SK-N-SH (cell line): ENCODE measurements at regions not wholly inside any gene's neighbourhood (a gene's known extent, or its start where the extent isn't known, plus 50 kb on each side); places are given as distances from the start of the nearest gene placed in this dataset.

Source experiments
- CTCF ChIA-PET: fragments of 300-600, 350-600 bp; formaldehyde crosslinking; extraction: SDS; loops from one replicate; lab custom pipeline; 2021; lab: Yijun Ruan, JAX
- POLR2A ChIA-PET: fragments of 350-600 bp; sonication (Branson Sonifier 250); formaldehyde crosslinking; extraction: SDS; loops from one replicate; lab custom pipeline; 2020; ENCODE audit warnings: antibody characterized with exemption, inconsistent platforms; lab: Yijun Ruan, JAX
- DNase-seq: peaks from one replicate; pipeline ENCODE4 v3.0.0; 2012
- H2AFZ ChIP-seq: fragments of 200-600 bp; sonication (generic); 2 replicates; pipeline ENCODE4 v1.8.1; 2016; ENCODE audit warnings: antibody characterized with exemption, mild to moderate bottlenecking, low read depth
- H3F3A ChIP-seq: fragments of 200-600 bp; sonication (generic); replicated peaks from 2 replicates; pipeline ENCODE3; 2016; ENCODE audit warnings: antibody characterized with exemption, mild to moderate bottlenecking; ENCODE audit not compliant: insufficient read depth
- H3K27ac ChIP-seq, 2 experiments: fragments of 200-500 bp in 1 of 2; fragments of 200-600 bp in 1 of 2; sonication (Bioruptor generic) in 1 of 2; sonication (generic), shearing (Covaris generic) in 1 of 2; 2 replicates each; pipeline versions ENCODE4 v1.5.1 to v1.6.1; 2014 to 2016; ENCODE audit warnings: low read depth in 2 of 2, inconsistent platforms in 1 of 2, low read length in 1 of 2, mild to moderate bottlenecking in 1 of 2, mixed read lengths in 1 of 2
- H3K27me3 ChIP-seq: fragments of 200-600 bp; sonication (generic), shearing (Covaris generic); 2 replicates; pipeline ENCODE4 v1.6.1; 2016; ENCODE audit warnings: mixed run types; ENCODE audit not compliant: insufficient read depth
- H3K36me3 ChIP-seq, 2 experiments: fragments of 200-500 bp in 1 of 2; fragments of 200-600 bp in 1 of 2; sonication (Bioruptor generic) in 1 of 2; sonication (generic) in 1 of 2; replicated peaks in 1 of 2; 2 replicates each; pipeline versions ENCODE3 to v1.5.1; 2014 to 2016; ENCODE audit warnings: low read length in 1 of 2, mild to moderate bottlenecking in 1 of 2; ENCODE audit not compliant: insufficient read depth in 2 of 2, control insufficient read depth in 1 of 2
- H3K4me1 ChIP-seq, 2 experiments: fragments of 200-500 bp in 1 of 2; fragments of 200-600 bp in 1 of 2; sonication (Bioruptor generic) in 1 of 2; sonication (generic), shearing (Covaris generic) in 1 of 2; 2 replicates each; pipeline versions ENCODE4 v1.5.1 to v1.6.1; 2014 to 2016; ENCODE audit warnings: low read depth in 1 of 2, low read length in 1 of 2, mixed run types in 1 of 2; ENCODE audit not compliant: insufficient read depth in 2 of 2, control insufficient read depth in 1 of 2
- H3K4me2 ChIP-seq: fragments of 200-600 bp; sonication (generic), shearing (Covaris generic); 2 replicates; pipeline ENCODE4 v1.6.1; 2017; ENCODE audit warnings: mixed run types
- H3K4me3 ChIP-seq, 2 experiments: fragments of 200-500 bp in 1 of 2; fragments of 200-600 bp in 1 of 2; sonication (Bioruptor generic) in 1 of 2; sonication (generic), shearing (Covaris generic) in 1 of 2; 2 replicates each; pipeline versions ENCODE4 v1.5.1 to v1.8.1; 2014 to 2016; ENCODE audit warnings: low read depth in 2 of 2, inconsistent platforms in 1 of 2, low read length in 1 of 2, mild to moderate bottlenecking in 1 of 2, mixed read lengths in 1 of 2, moderate library complexity in 1 of 2
- H3K79me2 ChIP-seq: fragments of 200-600 bp; sonication (generic); 2 replicates; pipeline ENCODE4 v1.8.1; 2017; ENCODE audit warnings: mild to moderate bottlenecking; ENCODE audit not compliant: insufficient read depth
- H3K9ac ChIP-seq: fragments of 200-600 bp; sonication (generic); 2 replicates; pipeline ENCODE4 v1.6.1; 2017; ENCODE audit warnings: mixed run types
- H3K9me2 ChIP-seq: fragments of 200-600 bp; sonication (generic); 2 replicates; pipeline ENCODE4 v1.6.1; 2017; ENCODE audit warnings: mixed run types
- H3K9me3 ChIP-seq: fragments of 200-600 bp; sonication (generic); 2 replicates; pipeline ENCODE4 v1.6.1; 2017; ENCODE audit warnings: mixed run types, mild to moderate bottlenecking, moderate library complexity
- H4K20me1 ChIP-seq: fragments of 200-600 bp; sonication (generic); 2 replicates; pipeline ENCODE4 v1.6.1; 2017; ENCODE audit warnings: mild to moderate bottlenecking, mixed run types; ENCODE audit not compliant: insufficient read depth
- CHD2 ChIP-seq: fragments of 150-350 bp; IDR thresholded peaks from 2 replicates; pipeline ENCODE4 v1.6.1; 2018; ENCODE audit warnings: low read length; ENCODE audit not compliant: partially characterized antibody
- EP300 ChIP-seq, 2 experiments: IDR thresholded peaks; 2 replicates each; pipeline versions ENCODE4 v1.4.0 to v1.6.1; 2012; ENCODE audit warnings: borderline replicate concordance in 1 of 2, low read depth in 1 of 2, low read length in 1 of 2
- EZH2phosphoT487 ChIP-seq: fragments of 200-600 bp; sonication (generic); IDR thresholded peaks from 2 replicates; pipeline ENCODE4 v1.6.1; 2017; ENCODE audit warnings: low read depth, mixed run types, mild to moderate bottlenecking, antibody characterized with exemption, moderate library complexity, borderline replicate concordance
- FOXJ3 ChIP-seq: sonication (generic); formaldehyde crosslinking; IDR thresholded peaks from 2 replicates; pipeline ENCODE4 v1.5.1; 2020; ENCODE audit warnings: mild to moderate bottlenecking, missing genetic modification reagents
- GABPA ChIP-seq: IDR thresholded peaks from 2 replicates; pipeline ENCODE4 v1.4.0; 2012; ENCODE audit warnings: low read depth, mild to moderate bottlenecking
- NFIC ChIP-seq: IDR thresholded peaks from 2 replicates; pipeline ENCODE4 v1.4.0; 2012; ENCODE audit warnings: borderline replicate concordance
- POLR2AphosphoS5 ChIP-seq: IDR thresholded peaks from 2 replicates; pipeline ENCODE4 v1.6.1; 2012; ENCODE audit warnings: low read depth, low read length
- RAD21 ChIP-seq: IDR thresholded peaks from 2 replicates; pipeline ENCODE4 v1.6.1; 2012; ENCODE audit warnings: mild to moderate bottlenecking, low read length
- RFX5 ChIP-seq: IDR thresholded peaks from 2 replicates; pipeline ENCODE4 v1.6.1; 2012; ENCODE audit warnings: mild to moderate bottlenecking, improper control_type of control experiment, low read length
- RXRA ChIP-seq: IDR thresholded peaks from 2 replicates; pipeline ENCODE4 v1.4.0; 2012; ENCODE audit warnings: low read depth, mild to moderate bottlenecking, borderline replicate concordance
- SIN3A ChIP-seq: IDR thresholded peaks from 2 replicates; pipeline ENCODE4 v1.6.1; 2012; ENCODE audit warnings: low read depth, mild to moderate bottlenecking, low read length, moderate library complexity, borderline replicate concordance
- SMC3 ChIP-seq: IDR thresholded peaks from 2 replicates; pipeline ENCODE4 v1.6.1; 2012; ENCODE audit warnings: low read depth, low read length, improper control_type of control experiment
- TEAD4 ChIP-seq: IDR thresholded peaks from 2 replicates; pipeline ENCODE4 v1.4.0; 2012; ENCODE audit warnings: mild to moderate bottlenecking, borderline replicate concordance; ENCODE audit not compliant: insufficient read depth
- YY1 ChIP-seq: IDR thresholded peaks from 2 replicates; pipeline ENCODE4 v1.4.0; 2012; ENCODE audit warnings: low read depth, mild to moderate bottlenecking
- WGBS: methylation state at CpG from one replicate; pipeline ENCODE4 v1.1.6; 2017; ENCODE audit warnings: low lambda C conversion rate; 5-methylcytosine and 5-hydroxymethylcytosine counted together
- TF ChIP-seq, protein P1 (sequence below): fragments of 200-600 bp; sonication (generic); IDR thresholded peaks from 2 replicates; pipeline ENCODE4 v1.6.1; 2017; ENCODE audit warnings: antibody characterized with exemption, mild to moderate bottlenecking, moderate library complexity
- TF ChIP-seq, protein P2 (sequence below): fragments of 150-350 bp; IDR thresholded peaks from 2 replicates; pipeline ENCODE4 v1.6.1; 2017; ENCODE audit warnings: antibody characterized with exemption, low read length, low read depth, borderline replicate concordance
- TF ChIP-seq, protein P3 (sequence below): fragments of 150-350 bp; IDR thresholded peaks from 2 replicates; pipeline ENCODE4 v1.6.1; 2016; ENCODE audit warnings: mild to moderate bottlenecking, low read depth, low read length

DNA sequence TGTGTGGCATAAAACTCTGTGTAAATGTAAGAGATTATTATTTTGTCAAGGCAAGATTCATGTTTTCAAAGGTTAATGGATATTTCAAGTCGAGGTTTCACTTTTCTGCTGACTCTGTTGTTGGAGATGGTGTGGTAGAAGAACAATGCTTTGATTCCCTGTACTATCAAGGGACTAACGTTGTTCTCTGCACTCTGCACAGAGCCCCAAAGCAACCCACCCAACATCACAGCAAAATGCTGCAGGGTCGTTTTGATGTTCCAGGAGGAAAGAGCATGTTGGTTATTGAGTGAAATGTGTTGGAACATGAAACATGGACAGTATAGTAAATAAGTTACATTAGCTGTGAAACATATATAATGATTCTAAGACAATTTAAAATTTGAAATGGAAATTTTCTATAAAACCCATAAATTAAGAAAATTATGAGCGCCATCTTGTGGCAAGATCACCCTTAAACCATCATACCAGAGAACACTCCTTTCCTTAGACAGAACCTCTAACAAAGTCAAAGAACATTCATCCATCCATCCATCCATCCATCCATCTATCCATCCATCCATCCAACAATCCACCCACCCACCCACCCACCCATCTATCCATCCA, 164.4 kb upstream of the ZBED5 start:
- H4K20me1 ChIP-seq = no peaks in the 10 kb centered on the region
- CTCF ChIA-PET = interaction anchor here (0.9 to 8.1 kb wide), 19 partner anchors 10 to 765 kb away, joined by 3 to 120 read pairs (median 5); no protein-coding TSS in a partner anchor
- 22% methylated on average over 4 of the region's 4 CpGs for WGBS
- H2AFZ ChIP-seq = no peak overlapping the region
- no peaks in the 10 kb centered on the region for H3K9me2 ChIP-seq
- no peak overlapping the region for H3K4me3 ChIP-seq
- peak; percentile 32 for DNase-seq
- H3K27me3 ChIP-seq = no peaks in the 10 kb centered on the region
- TF ChIP-seq RXRA (no peak), GABPA (no peak), SMC3 (peak; percentile 51), RAD21 (peak; percentile 67), TEAD4 (no peak), EZH2phosphoT487 (no peak), RFX5 (no peak)
- TF ChIP-seq, protein P1, sequence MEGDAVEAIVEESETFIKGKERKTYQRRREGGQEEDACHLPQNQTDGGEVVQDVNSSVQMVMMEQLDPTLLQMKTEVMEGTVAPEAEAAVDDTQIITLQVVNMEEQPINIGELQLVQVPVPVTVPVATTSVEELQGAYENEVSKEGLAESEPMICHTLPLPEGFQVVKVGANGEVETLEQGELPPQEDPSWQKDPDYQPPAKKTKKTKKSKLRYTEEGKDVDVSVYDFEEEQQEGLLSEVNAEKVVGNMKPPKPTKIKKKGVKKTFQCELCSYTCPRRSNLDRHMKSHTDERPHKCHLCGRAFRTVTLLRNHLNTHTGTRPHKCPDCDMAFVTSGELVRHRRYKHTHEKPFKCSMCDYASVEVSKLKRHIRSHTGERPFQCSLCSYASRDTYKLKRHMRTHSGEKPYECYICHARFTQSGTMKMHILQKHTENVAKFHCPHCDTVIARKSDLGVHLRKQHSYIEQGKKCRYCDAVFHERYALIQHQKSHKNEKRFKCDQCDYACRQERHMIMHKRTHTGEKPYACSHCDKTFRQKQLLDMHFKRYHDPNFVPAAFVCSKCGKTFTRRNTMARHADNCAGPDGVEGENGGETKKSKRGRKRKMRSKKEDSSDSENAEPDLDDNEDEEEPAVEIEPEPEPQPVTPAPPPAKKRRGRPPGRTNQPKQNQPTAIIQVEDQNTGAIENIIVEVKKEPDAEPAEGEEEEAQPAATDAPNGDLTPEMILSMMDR = peak; percentile 66
- TF ChIP-seq, all 33 proteins: peak for 3
- no peak overlapping the region for H3K4me2 ChIP-seq
- H3K9ac ChIP-seq = no peak overlapping the region
- POLR2A ChIA-PET = interaction anchor here (1.3 kb wide), 1 partner anchor 91 kb away, joined by 5 read pairs; no protein-coding TSS in a partner anchor
- H3K27ac ChIP-seq = no peak overlapping the region
- no peaks in the 10 kb centered on the region for H3K36me3 ChIP-seq
- peaks cover 0 to 6% of the 10 kb centered on the region in 2 experiments; a peak in 1 of 4 replicates for H3K4me1 ChIP-seq
- H3K79me2 ChIP-seq = no peaks in the 10 kb centered on the region
- H3K9me3 ChIP-seq = no peaks in the 10 kb centered on the region
- H3F3A ChIP-seq = no peaks in the 10 kb centered on the region

DNA sequence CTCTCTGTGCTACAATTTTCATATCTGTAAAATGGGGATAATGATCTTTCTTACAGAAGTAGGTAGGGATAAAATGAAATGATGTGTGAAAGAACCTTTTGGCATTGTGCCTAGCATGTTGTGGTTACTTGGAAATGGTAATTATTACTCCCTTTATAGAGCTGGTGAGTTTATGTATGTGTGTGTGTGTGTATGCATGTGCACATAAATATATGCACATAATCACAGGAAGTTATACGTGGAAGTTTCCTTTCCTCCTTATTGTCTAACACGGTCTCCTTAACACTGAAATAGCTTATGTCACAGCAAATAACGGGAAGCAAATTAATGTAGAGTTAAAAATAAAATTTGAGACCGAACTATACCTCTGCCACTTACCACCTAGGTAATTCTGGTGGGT, 163.7 kb upstream of the ZBED5 start:
- Histone ChIP-seq H4K20me1 (no peaks in the 10 kb centered on the region), H3K9me2 (no peaks in the 10 kb centered on the region), H3K36me3 (no peaks in the 10 kb centered on the region), H3K4me2 (no peak overlapping the region), H2AFZ (no peak overlapping the region), H3F3A (no peaks in the 10 kb centered on the region), H3K27me3 (no peaks in the 10 kb centered on the region), H3K79me2 (no peaks in the 10 kb centered on the region), H3K4me3 (no peak overlapping the region), H3K4me1 (peaks cover 0 to 6% of the 10 kb centered on the region in 2 experiments; a peak in 1 of 4 replicates), H3K9ac (no peak overlapping the region), H3K9me3 (no peaks in the 10 kb centered on the region), H3K27ac (no peak overlapping the region)
- TF ChIP-seq, protein P1 = no peak
- TF ChIP-seq FOXJ3 (CRISPR knock-in tag) (no peak), EP300 (IDR thresholded peaks at IDR 0.05; ENCODE audit: borderline replicate concordance in 1 of 2, low read depth in 1 of 2, low read length in 1 of 2) (no peak), CHD2 (no peak), SIN3A (no peak), NFIC (no peak), RAD21 (no peak), YY1 (no peak), POLR2AphosphoS5 (no peak), EZH2phosphoT487 (no peak)
- TF ChIP-seq, protein P2, sequence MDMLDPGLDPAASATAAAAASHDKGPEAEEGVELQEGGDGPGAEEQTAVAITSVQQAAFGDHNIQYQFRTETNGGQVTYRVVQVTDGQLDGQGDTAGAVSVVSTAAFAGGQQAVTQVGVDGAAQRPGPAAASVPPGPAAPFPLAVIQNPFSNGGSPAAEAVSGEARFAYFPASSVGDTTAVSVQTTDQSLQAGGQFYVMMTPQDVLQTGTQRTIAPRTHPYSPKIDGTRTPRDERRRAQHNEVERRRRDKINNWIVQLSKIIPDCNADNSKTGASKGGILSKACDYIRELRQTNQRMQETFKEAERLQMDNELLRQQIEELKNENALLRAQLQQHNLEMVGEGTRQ = no peak
- TF ChIP-seq, protein P3, sequence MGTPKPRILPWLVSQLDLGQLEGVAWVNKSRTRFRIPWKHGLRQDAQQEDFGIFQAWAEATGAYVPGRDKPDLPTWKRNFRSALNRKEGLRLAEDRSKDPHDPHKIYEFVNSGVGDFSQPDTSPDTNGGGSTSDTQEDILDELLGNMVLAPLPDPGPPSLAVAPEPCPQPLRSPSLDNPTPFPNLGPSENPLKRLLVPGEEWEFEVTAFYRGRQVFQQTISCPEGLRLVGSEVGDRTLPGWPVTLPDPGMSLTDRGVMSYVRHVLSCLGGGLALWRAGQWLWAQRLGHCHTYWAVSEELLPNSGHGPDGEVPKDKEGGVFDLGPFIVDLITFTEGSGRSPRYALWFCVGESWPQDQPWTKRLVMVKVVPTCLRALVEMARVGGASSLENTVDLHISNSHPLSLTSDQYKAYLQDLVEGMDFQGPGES = no peak
- ChIA-PET CTCF (interaction anchor here (0.8 to 8.1 kb wide), 23 partner anchors 9 to 778 kb away, joined by 3 to 120 read pairs (median 4); no protein-coding TSS in a partner anchor), POLR2A (interaction anchor here (1.3 to 1.7 kb wide), 2 partner anchors 90 to 213 kb away, joined by 5 read pairs; partner anchors contain the start of gene EIF4G2)
- 76% methylated on average over 4 of the region's 4 CpGs for WGBS
- no peak for DNase-seq
